ENCODE measurements at regions not wholly inside any gene's neighbourhood (a gene's known extent, or its start where the extent isn't known, plus 50 kb on each side); places are given as distances from the start of the nearest gene placed in this dataset.

- TF ChIP-seq, protein P1, sequence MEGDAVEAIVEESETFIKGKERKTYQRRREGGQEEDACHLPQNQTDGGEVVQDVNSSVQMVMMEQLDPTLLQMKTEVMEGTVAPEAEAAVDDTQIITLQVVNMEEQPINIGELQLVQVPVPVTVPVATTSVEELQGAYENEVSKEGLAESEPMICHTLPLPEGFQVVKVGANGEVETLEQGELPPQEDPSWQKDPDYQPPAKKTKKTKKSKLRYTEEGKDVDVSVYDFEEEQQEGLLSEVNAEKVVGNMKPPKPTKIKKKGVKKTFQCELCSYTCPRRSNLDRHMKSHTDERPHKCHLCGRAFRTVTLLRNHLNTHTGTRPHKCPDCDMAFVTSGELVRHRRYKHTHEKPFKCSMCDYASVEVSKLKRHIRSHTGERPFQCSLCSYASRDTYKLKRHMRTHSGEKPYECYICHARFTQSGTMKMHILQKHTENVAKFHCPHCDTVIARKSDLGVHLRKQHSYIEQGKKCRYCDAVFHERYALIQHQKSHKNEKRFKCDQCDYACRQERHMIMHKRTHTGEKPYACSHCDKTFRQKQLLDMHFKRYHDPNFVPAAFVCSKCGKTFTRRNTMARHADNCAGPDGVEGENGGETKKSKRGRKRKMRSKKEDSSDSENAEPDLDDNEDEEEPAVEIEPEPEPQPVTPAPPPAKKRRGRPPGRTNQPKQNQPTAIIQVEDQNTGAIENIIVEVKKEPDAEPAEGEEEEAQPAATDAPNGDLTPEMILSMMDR (IDR thresholded peaks at IDR 0.05; ENCODE audit: poor library complexity): no peak
- TF ChIP-seq EZH2phosphoT487 (IDR thresholded peaks at IDR 0.05; ENCODE audit: low read depth, severe bottlenecking, unreplicated experiment): no peak
Observed at GRCh38 chr3:542021-542420, 345.5 kb downstream of the CHL1 start.
